Mesenchymal stem cell (in vitro differentiated cells and primary cell): ENCODE measurements at regions not wholly inside any gene's neighbourhood (a gene's known extent, or its start where the extent isn't known, plus 50 kb on each side); places are given as distances from the start of the nearest gene placed in this dataset.
"Not testable (repeated sequence)": the region's sequence is repeated elsewhere in the genome, so short reads cannot be mapped to it uniquely, and the experiment has no call there.

Experiments used
- DNase-seq: peaks from one replicate; pipeline ENCODE4 v3.0.0-alpha.2; 2013
- H2AFZ ChIP-seq: one replicate; pipeline ENCODE4 v1.6.1; 2013; ENCODE audit warnings: low read depth, mild to moderate bottlenecking, control low read depth, inconsistent platforms, low read length, moderate library complexity
- H2AK5ac ChIP-seq: 2 replicates; pipeline ENCODE4 v1.6.1; 2013; ENCODE audit warnings: low read length, moderate library complexity, mild to moderate bottlenecking, inconsistent platforms; ENCODE audit not compliant: severe bottlenecking
- H2BK120ac ChIP-seq: one replicate; pipeline ENCODE4 v1.6.1; 2013; ENCODE audit warnings: low read depth, mild to moderate bottlenecking, inconsistent platforms, low read length, moderate library complexity
- H2BK12ac ChIP-seq, 2 experiments: one replicate each; pipeline ENCODE4 v1.6.1; 2013; ENCODE audit warnings: inconsistent platforms in 2 of 2, low read length in 2 of 2, mild to moderate bottlenecking in 2 of 2, moderate library complexity in 2 of 2, control low read depth in 1 of 2
- H2BK15ac ChIP-seq: one replicate; pipeline ENCODE4 v1.6.1; 2013; ENCODE audit warnings: mild to moderate bottlenecking, low read depth, inconsistent platforms; ENCODE audit not compliant: poor library complexity, severe bottlenecking
- H2BK5ac ChIP-seq: 2 replicates; pipeline ENCODE4 v1.6.1; 2013; ENCODE audit warnings: low read depth, mild to moderate bottlenecking, low read length, control low read depth, inconsistent platforms; ENCODE audit not compliant: poor library complexity, severe bottlenecking
- H3K14ac ChIP-seq, 2 experiments: one replicate each; pipeline ENCODE4 v1.6.1; 2013; ENCODE audit warnings: inconsistent platforms in 2 of 2, low read length in 2 of 2, control low read depth in 1 of 2, mild to moderate bottlenecking in 1 of 2, moderate library complexity in 1 of 2
- H3K18ac ChIP-seq, 2 experiments: one replicate each; pipeline ENCODE4 v1.6.1; 2013; ENCODE audit warnings: inconsistent platforms in 2 of 2, low read length in 2 of 2, control low read depth in 1 of 2, low read depth in 1 of 2, mild to moderate bottlenecking in 1 of 2
- H3K23ac ChIP-seq, 2 experiments: one replicate each; pipeline ENCODE4 v1.6.1; 2013; ENCODE audit warnings: inconsistent platforms in 2 of 2, low read length in 2 of 2, mild to moderate bottlenecking in 2 of 2, moderate library complexity in 2 of 2, control low read depth in 1 of 2
- H3K27ac ChIP-seq: 2 replicates; pipeline ENCODE4 v1.5.1; 2013; ENCODE audit warnings: mild to moderate bottlenecking, moderate library complexity, low read length, control low read depth, inconsistent platforms; ENCODE audit not compliant: poor library complexity, severe bottlenecking
- H3K27me3 ChIP-seq, 2 experiments: 2 replicates each; pipeline versions ENCODE4 v1.6.1 to v1.7.0; 2013; ENCODE audit warnings: low read length in 2 of 2, mild to moderate bottlenecking in 2 of 2, moderate library complexity in 2 of 2, control low read depth in 1 of 2, inconsistent platforms in 1 of 2; ENCODE audit not compliant: control insufficient read depth in 1 of 2, insufficient read depth in 1 of 2
- H3K36me3 ChIP-seq, 2 experiments: 2 replicates each; pipeline versions ENCODE4 v1.6.1 to v1.7.0; 2013; ENCODE audit warnings: low read length in 2 of 2, control low read depth in 1 of 2, inconsistent platforms in 1 of 2, low read depth in 1 of 2, mild to moderate bottlenecking in 1 of 2; ENCODE audit not compliant: insufficient read depth in 2 of 2, control insufficient read depth in 1 of 2
- H3K4ac ChIP-seq, 2 experiments: one replicate each; pipeline ENCODE4 v1.6.1; 2013; ENCODE audit warnings: inconsistent platforms in 2 of 2, low read length in 2 of 2, mild to moderate bottlenecking in 2 of 2, moderate library complexity in 2 of 2, control low read depth in 1 of 2, low read depth in 1 of 2
- H3K4me1 ChIP-seq: 2 replicates; pipeline ENCODE4 v1.6.1; 2013; ENCODE audit warnings: low read depth, low read length, control low read depth; ENCODE audit not compliant: control insufficient read depth, insufficient read depth
- H3K4me2 ChIP-seq: 2 replicates; pipeline ENCODE4 v1.6.1; 2013; ENCODE audit warnings: low read length, mild to moderate bottlenecking, inconsistent platforms; ENCODE audit not compliant: poor library complexity, severe bottlenecking
- H3K4me3 ChIP-seq, 2 experiments: 2 replicates each; pipeline versions ENCODE4 v1.5.1 to v1.7.0; 2013; ENCODE audit warnings: low read length in 2 of 2, mild to moderate bottlenecking in 2 of 2, control low read depth in 1 of 2, low read depth in 1 of 2; ENCODE audit not compliant: insufficient read depth in 1 of 2
- H3K79me1 ChIP-seq: replicated peaks from 2 replicates; pipeline ENCODE4 v1.6.1; 2013; ENCODE audit warnings: mild to moderate bottlenecking, control low read depth, low read length, inconsistent platforms; ENCODE audit not compliant: poor library complexity, severe bottlenecking
- H3K9ac ChIP-seq: 2 replicates; pipeline ENCODE4 v1.7.0; 2013; ENCODE audit warnings: mild to moderate bottlenecking, low read length, moderate library complexity
- H3K9me3 ChIP-seq: 2 replicates; pipeline ENCODE4 v1.7.0; 2013; ENCODE audit warnings: mild to moderate bottlenecking, low read length; ENCODE audit not compliant: control insufficient read depth
- H4K8ac ChIP-seq: one replicate; pipeline ENCODE4 v1.6.1; 2013; ENCODE audit warnings: inconsistent platforms, mild to moderate bottlenecking, low read length, moderate library complexity
- H4K91ac ChIP-seq: one replicate; pipeline ENCODE4 v1.6.1; 2013; ENCODE audit warnings: mild to moderate bottlenecking, low read length, inconsistent platforms
- WGBS: methylation state at CpG from one replicate; pipeline ENCODE4 v1.1.7; 2013; ENCODE audit warnings: mixed read lengths; 5-methylcytosine and 5-hydroxymethylcytosine counted together

DNA sequence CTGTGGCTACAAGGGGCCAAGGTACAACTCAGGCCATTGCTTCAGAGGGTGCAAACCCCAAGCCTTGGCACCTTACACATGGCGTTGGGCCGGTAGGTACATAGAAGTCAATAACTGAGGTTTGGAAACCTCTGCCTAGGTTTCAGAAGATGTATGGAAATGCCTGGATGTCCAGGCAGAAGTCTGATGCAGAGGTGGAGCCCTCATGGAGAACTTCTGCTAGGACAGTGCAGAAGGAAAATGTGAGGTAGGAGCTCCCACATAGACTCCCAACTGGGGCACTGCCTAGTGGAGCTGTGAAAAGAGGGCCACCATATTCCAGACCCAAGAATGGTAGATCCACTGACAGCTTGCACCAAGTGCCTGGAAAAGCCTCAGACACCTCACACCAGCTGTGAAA is 92.1 kb upstream of the SFRP2 start:
- Histone ChIP-seq H3K27me3 (no peaks in the 10 kb centered on the region), H3K4me3 (no peak overlapping the region), H2BK120ac (no peak overlapping the region), H2AFZ (no peak overlapping the region), H3K4me2 (no peak overlapping the region), H4K91ac (no peak overlapping the region), H2BK12ac (no peak overlapping the region), H4K8ac (peak overlapping the region; percentile 13), H2BK15ac (no peak overlapping the region), H3K79me1 (no peaks in the 10 kb centered on the region), H2AK5ac (no peak overlapping the region), H3K4ac (no peak overlapping the region), H3K14ac (no peak overlapping the region), H3K36me3 (no peaks in the 10 kb centered on the region), H3K9me3 (peaks cover 20% of the 10 kb centered on the region), H3K27ac (no peak overlapping the region), H3K18ac (no peak overlapping the region), H2BK5ac (no peak overlapping the region), H3K9ac (no peak overlapping the region), H3K4me1 (no peaks in the 10 kb centered on the region), H3K23ac (no peak overlapping the region)
- no peak for DNase-seq
- WGBS: 99% methylated on average over 2 of the region's 2 CpGs

DNA sequence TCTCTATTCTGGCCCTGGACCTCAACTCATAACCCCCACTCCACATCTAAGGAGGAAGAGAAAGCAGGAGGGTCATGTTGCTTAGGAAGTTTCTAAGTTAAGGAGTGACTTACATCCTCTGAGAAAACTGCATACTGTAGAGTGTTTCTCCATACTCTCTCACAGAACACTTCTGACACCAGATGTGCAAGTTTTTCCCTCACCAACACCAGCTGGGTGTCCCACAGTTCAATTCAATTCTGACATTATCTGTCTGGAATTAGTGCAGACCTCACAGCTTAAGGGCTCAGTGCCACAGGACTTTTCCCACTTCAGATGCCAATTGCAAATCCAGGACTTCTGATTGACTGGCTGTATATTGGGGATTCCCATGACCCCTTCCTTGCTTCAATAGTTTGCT is 89.0 kb upstream of the SFRP2 start:
- H3K36me3 ChIP-seq: no peaks in the 10 kb centered on the region
- no peak overlapping the region for H2BK12ac ChIP-seq
- H2AFZ ChIP-seq: no peak overlapping the region

DNA sequence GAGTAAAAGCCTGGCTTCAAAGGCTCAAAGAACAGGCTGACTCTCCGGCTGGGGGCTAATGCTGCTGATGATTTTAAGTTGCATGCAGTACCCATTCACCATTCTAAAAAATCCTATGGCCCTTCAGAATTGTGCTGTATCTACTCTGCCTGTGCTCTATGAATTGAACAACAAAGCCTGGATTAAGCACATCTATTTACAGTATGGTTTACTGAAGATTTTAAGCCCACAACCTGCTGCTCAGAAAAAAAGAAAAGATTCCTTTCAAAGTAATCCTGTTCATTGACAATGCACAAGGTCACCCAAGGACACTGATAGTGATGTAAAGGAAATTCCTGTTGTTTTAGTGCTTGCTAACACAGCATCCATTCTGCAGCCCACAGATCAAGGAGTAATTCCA is 84.9 kb upstream of the SFRP2 start:
- no peak overlapping the region for H3K23ac ChIP-seq
- H3K14ac ChIP-seq: no peak overlapping the region
- H3K27me3 ChIP-seq: no peaks in the 10 kb centered on the region
- H2AFZ ChIP-seq: no peak overlapping the region
- H4K91ac ChIP-seq: no peak overlapping the region
- no peak overlapping the region for H3K9ac ChIP-seq
- no peaks in the 10 kb centered on the region for H3K79me1 ChIP-seq
- H2BK120ac ChIP-seq: no peak overlapping the region
- DNase-seq: no peak
- H3K18ac ChIP-seq: no peak overlapping the region
- WGBS: 95% methylated on average over 1 of the region's 1 CpG
- no peak overlapping the region for H2BK12ac ChIP-seq
- no peak overlapping the region for H2AK5ac ChIP-seq
- no peak overlapping the region for H4K8ac ChIP-seq
- no peak overlapping the region for H3K27ac ChIP-seq
- no peaks in the 10 kb centered on the region for H3K9me3 ChIP-seq
- H3K4ac ChIP-seq: no peak overlapping the region
- H3K4me2 ChIP-seq: no peak overlapping the region
- H3K36me3 ChIP-seq: no peaks in the 10 kb centered on the region
- H2BK15ac ChIP-seq: no peak overlapping the region
- H3K4me1 ChIP-seq: no peaks in the 10 kb centered on the region
- H2BK5ac ChIP-seq: no peak overlapping the region
- H3K4me3 ChIP-seq: no peak overlapping the region

More for the DNA sequence above, 89.0 kb upstream of the SFRP2 start:
- no peak overlapping the region for H3K4ac ChIP-seq
- no peaks in the 10 kb centered on the region for H3K4me1 ChIP-seq
- H2BK15ac ChIP-seq: no peak overlapping the region
- no peak overlapping the region for H3K27ac ChIP-seq
- H3K4me2 ChIP-seq: no peak overlapping the region
- H2AK5ac ChIP-seq: no peak overlapping the region
- H3K79me1 ChIP-seq: no peaks in the 10 kb centered on the region
- no peaks in the 10 kb centered on the region for H3K27me3 ChIP-seq
- no peak overlapping the region for H3K18ac ChIP-seq
- no peak overlapping the region for H4K8ac ChIP-seq
- no peak overlapping the region for H3K23ac ChIP-seq
- H2BK120ac ChIP-seq: no peak overlapping the region
- H3K9me3 ChIP-seq: peaks cover 20% of the 10 kb centered on the region
- no peak overlapping the region for H3K14ac ChIP-seq
- peak; percentile 11 for DNase-seq
- H3K9ac ChIP-seq: no peak overlapping the region
- no peak overlapping the region for H2BK5ac ChIP-seq
- H4K91ac ChIP-seq: no peak overlapping the region
- H3K4me3 ChIP-seq: no peak overlapping the region

DNA sequence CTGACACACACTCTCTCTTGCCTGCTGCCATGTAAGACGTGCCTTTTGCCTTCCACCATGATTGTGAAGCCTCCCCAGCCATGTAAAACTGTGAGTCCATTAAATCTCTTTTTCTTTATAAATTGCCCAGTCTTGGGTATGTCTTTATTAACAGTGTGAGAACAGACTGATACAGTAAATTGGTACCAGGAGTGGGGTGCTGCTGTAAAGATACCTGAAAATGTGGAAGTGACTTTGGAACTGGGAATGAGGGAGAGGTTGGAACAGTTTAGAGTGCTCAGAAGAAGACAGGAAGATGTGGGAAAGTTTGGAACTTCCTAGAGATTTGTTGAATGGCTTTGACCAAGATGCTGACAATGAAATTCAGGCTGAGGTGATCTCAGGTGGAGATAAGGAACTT is 77.9 kb upstream of the SFRP2 start:
- not testable (repeated sequence) for H3K27me3 ChIP-seq, H3K79me1 ChIP-seq, H3K4me1 ChIP-seq, H2BK12ac ChIP-seq, H3K18ac ChIP-seq, H2BK120ac ChIP-seq, H3K23ac ChIP-seq, H4K8ac ChIP-seq, H3K4ac ChIP-seq, H2AFZ ChIP-seq, H2BK15ac ChIP-seq, H2BK5ac ChIP-seq, DNase-seq, H3K36me3 ChIP-seq, H3K27ac ChIP-seq, H3K4me2 ChIP-seq, H3K4me3 ChIP-seq, H4K91ac ChIP-seq, H2AK5ac ChIP-seq, H3K9ac ChIP-seq, H3K14ac ChIP-seq
- 100% methylated on average over 1 of the region's 1 CpG for WGBS
- H3K9me3 ChIP-seq: peaks cover 44% of the 10 kb centered on the region
